GM12878 (cell line): ENCODE measurements at regions not wholly inside any gene's neighbourhood (a gene's known extent, or its start where the extent isn't known, plus 50 kb on each side); places are given as distances from the start of the nearest gene placed in this dataset.

Source experiments
- ATAC-seq: fragments of 200-7000 bp; cut with Tn5 transposase; 3 replicates; pipeline ENCODE4 v1.9.1; 2020; ENCODE audit warnings: mild to moderate bottlenecking, moderate library complexity
- BruUV-seq: library from RNA; stranded (reverse); fragments of 400-500 nt; replicated peaks from 2 replicates; lab custom pipeline; 2021; lab: Mats Ljungman, UMichigan
- CTCF ChIA-PET: fragments of 300-600 bp; sonication (Branson Sonifier 250); formaldehyde crosslinking; extraction: SDS; loops from one replicate; lab custom pipeline; 2021; ENCODE audit warnings: inconsistent platforms; lab: Yijun Ruan, JAX
- POLR2A ChIA-PET: fragments of 350-600 bp; formaldehyde crosslinking; extraction: SDS; loops from one replicate; lab custom pipeline; 2021; ENCODE audit warnings: inconsistent platforms; lab: Charles Lee
- RAD21 ChIA-PET: fragments of 300-600 bp; sonication (Branson Sonifier 250); formaldehyde crosslinking; loops from one replicate; lab custom pipeline; 2023; ENCODE audit warnings: antibody characterized with exemption; ENCODE audit not compliant: unreplicated experiment; lab: Charles Lee
- SMC1A ChIA-PET: fragments of 300-600 bp; sonication (Branson Sonifier 250); formaldehyde crosslinking; loops from one replicate; lab custom pipeline; 2023; ENCODE audit not compliant: unreplicated experiment, uncharacterized antibody; lab: Charles Lee
- DNase-seq: peaks from one replicate; pipeline ENCODE4 v3.0.0-alpha.2; 2011; ENCODE audit warnings: low read depth, low spot score
- FAIRE-seq: peaks from 3 replicates; lab custom pipeline; 2011; peaks lifted over from hg19 to GRCh38; lab: Jason Lieb, UNC
- H2AFZ ChIP-seq: 2 replicates; pipeline ENCODE4 v1.6.0; 2011; ENCODE audit warnings: low read depth, low read length, control low read depth; ENCODE audit not compliant: control insufficient read depth
- H3K27ac ChIP-seq: 2 replicates; pipeline ENCODE4 v1.5.1; 2011; ENCODE audit warnings: control low read depth; ENCODE audit not compliant: control insufficient read depth, insufficient read depth
- H3K27me3 ChIP-seq, 2 experiments: replicated peaks in 1 of 2; 2 replicates each; pipeline versions ENCODE4 v1.6.0 to v1.6.1; 2011; ENCODE audit warnings: low read length in 1 of 2; ENCODE audit not compliant: control insufficient read depth in 2 of 2, insufficient read depth in 2 of 2
- H3K36me3 ChIP-seq, 2 experiments: 2 replicates each; pipeline ENCODE4 v1.5.1; 2011; ENCODE audit warnings: low read length in 1 of 2; ENCODE audit not compliant: control insufficient read depth in 2 of 2, insufficient read depth in 2 of 2
- H3K4me1 ChIP-seq: 2 replicates; pipeline ENCODE4 v1.6.1; 2011; ENCODE audit warnings: mild to moderate bottlenecking, low read length, moderate library complexity, mixed read lengths; ENCODE audit not compliant: control insufficient read depth, insufficient read depth
- H3K4me2 ChIP-seq: 2 replicates; pipeline ENCODE4 v1.6.0; 2011; ENCODE audit warnings: control low read depth; ENCODE audit not compliant: control insufficient read depth, insufficient read depth
- H3K4me3 ChIP-seq: fragments of 200-600 bp; sonication (generic); 2 replicates; pipeline ENCODE4 v1.5.1; 2016
- H3K79me2 ChIP-seq: 2 replicates; pipeline ENCODE4 v1.6.0; 2011; ENCODE audit warnings: low read length; ENCODE audit not compliant: control insufficient read depth, insufficient read depth
- H3K9ac ChIP-seq: 2 replicates; pipeline ENCODE4 v1.8.0; 2011; ENCODE audit warnings: low read length, control low read depth, mixed read lengths; ENCODE audit not compliant: control insufficient read depth, insufficient read depth
- H3K9me3 ChIP-seq: replicated peaks from 3 replicates; pipeline ENCODE4 v1.5.1; 2011; ENCODE audit warnings: mild to moderate bottlenecking, low read length; ENCODE audit not compliant: control insufficient read depth, insufficient read depth
- H4K20me1 ChIP-seq: 2 replicates; pipeline ENCODE4 v1.6.0; 2011; ENCODE audit not compliant: control insufficient read depth, insufficient read depth
- EP300 ChIP-seq, 2 experiments: fragments of 150-350 bp in 1 of 2; IDR thresholded peaks; 2 replicates each; pipeline ENCODE4 v1.6.1; 2011 to 2012; ENCODE audit warnings: low read depth in 2 of 2, low read length in 2 of 2, borderline replicate concordance in 1 of 2, improper control_type of control experiment in 1 of 2, inconsistent platforms in 1 of 2; ENCODE audit not compliant: control insufficient read depth in 1 of 2
- MEF2B ChIP-seq: fragments of 450-650 bp; IDR thresholded peaks from 2 replicates; pipeline ENCODE4 v1.6.1; 2018; ENCODE audit warnings: mild to moderate bottlenecking, moderate library complexity; ENCODE audit not compliant: partially characterized antibody, poor library complexity, severe bottlenecking
- NBN ChIP-seq: fragments of 450-650 bp; IDR thresholded peaks from 2 replicates; pipeline ENCODE4 v1.6.1; 2016
- NFYB ChIP-seq: IDR thresholded peaks from 2 replicates; pipeline ENCODE4 v1.6.1; 2011; ENCODE audit warnings: low read depth, mild to moderate bottlenecking, low read length, improper control_type of control experiment, moderate library complexity; ENCODE audit not compliant: insufficient read depth
- NR2C1 ChIP-seq: fragments of 450-650 bp; IDR thresholded peaks from 2 replicates; pipeline ENCODE4 v1.6.1; 2017; ENCODE audit warnings: antibody characterized with exemption, mild to moderate bottlenecking, moderate library complexity
- PAX5 ChIP-seq: IDR thresholded peaks from 2 replicates; pipeline ENCODE4 v1.6.1; 2011; ENCODE audit warnings: low read depth, low read length, borderline replicate concordance
- PAX8 ChIP-seq: fragments of 450-650 bp; IDR thresholded peaks from 2 replicates; pipeline ENCODE4 v1.6.1; 2017; ENCODE audit warnings: mild to moderate bottlenecking, moderate library complexity
- POLR2A ChIP-seq: IDR thresholded peaks from 2 replicates; pipeline ENCODE4 v1.6.1; 2011; ENCODE audit warnings: low read depth, mild to moderate bottlenecking, low read length
- SRF ChIP-seq, 2 experiments: IDR thresholded peaks; 2 replicates each; pipeline ENCODE4 v1.6.1; 2011; ENCODE audit warnings: low read depth in 2 of 2, low read length in 2 of 2, mild to moderate bottlenecking in 1 of 2, moderate library complexity in 1 of 2
- YBX1 ChIP-seq: fragments of 450-650 bp; IDR thresholded peaks from 2 replicates; pipeline ENCODE4 v1.6.1; 2016; ENCODE audit warnings: antibody characterized with exemption
- ZNF207 ChIP-seq: fragments of 450-650 bp; IDR thresholded peaks from 2 replicates; pipeline ENCODE4 v1.6.1; 2014; ENCODE audit warnings: antibody characterized with exemption, mild to moderate bottlenecking, borderline replicate concordance
- ZZZ3 ChIP-seq: IDR thresholded peaks from 2 replicates; pipeline ENCODE4 v1.6.1; 2011; ENCODE audit warnings: low read depth; ENCODE audit not compliant: control insufficient read depth, insufficient read length
- WGBS: methylation state at CpG from one replicate; pipeline ENCODE4 v1.1.6; 2016; ENCODE audit warnings: low lambda C conversion rate; ENCODE audit not compliant: insufficient replicate concordance, insufficient coverage; ENCODE audit errors: missing lambda C conversion rate; 5-methylcytosine and 5-hydroxymethylcytosine counted together
- in situ Hi-C: fragments of 300-500 bp; cut with MboI; formaldehyde crosslinking; loops from 9 replicates; pipeline ENCODE4 v1.14.3; 2018; ENCODE audit warnings: mixed read lengths
- intact Hi-C: fragments of 100-400 bp; cut with micrococcal nuclease; formaldehyde crosslinking; loops from one replicate; pipeline ENCODE4 v1.14.2; 2022; ENCODE audit not compliant: unreplicated experiment
- TF ChIP-seq, protein P1 (sequence below), 3 experiments: IDR thresholded peaks in 2 of 3; conservative IDR thresholded peaks in 1 of 3; 2 replicates each; pipeline ENCODE4 v1.5.1; 2011; ENCODE audit warnings: low read depth in 3 of 3, low read length in 3 of 3, mild to moderate bottlenecking in 3 of 3, control low read depth in 2 of 3, moderate library complexity in 2 of 3, inconsistent platforms in 1 of 3, mixed read lengths in 1 of 3; ENCODE audit not compliant: control insufficient read depth in 2 of 3, insufficient read depth in 1 of 3; ENCODE audit errors: extremely low read depth in 1 of 3
- TF ChIP-seq, protein P2 (sequence below): IDR thresholded peaks from 2 replicates; pipeline ENCODE4 v1.6.1; 2011; ENCODE audit warnings: borderline replicate concordance, low read depth, mild to moderate bottlenecking, moderate library complexity, mixed read lengths, low read length; ENCODE audit not compliant: insufficient read depth; ENCODE audit errors: extremely low read length
- TF ChIP-seq, protein P3 (sequence below): fragments of 450-650 bp; IDR thresholded peaks from 2 replicates; pipeline ENCODE4 v1.6.1; 2016; ENCODE audit warnings: mild to moderate bottlenecking

GRCh38 chr6:112640891-112641290, 293.8 kb downstream of the RFPL4B start:
- ChIA-PET SMC1A (no interaction called here), RAD21 (no interaction called here), CTCF (no interaction called here)
- FAIRE-seq (no peak), ATAC-seq (no peak)
- no peak overlapping the region for H3K4me3 ChIP-seq
- no peaks in the 10 kb centered on the region for H3K36me3 ChIP-seq
- H3K4me2 ChIP-seq = no peak overlapping the region
- H3K4me1 ChIP-seq = no peaks in the 10 kb centered on the region
- intact Hi-C loops (no loop called here), in situ Hi-C loops (no loop called here)
- no peaks in the 10 kb centered on the region for H3K9me3 ChIP-seq
- 55% methylated on average over 2 of the region's 2 CpGs for WGBS
- no peaks in the 10 kb centered on the region for H3K27me3 ChIP-seq
- no peak overlapping the region for H2AFZ ChIP-seq
- H3K79me2 ChIP-seq = no peaks in the 10 kb centered on the region
- no peaks in the 10 kb centered on the region for H4K20me1 ChIP-seq
- TF ChIP-seq NR2C1 = no peak
- no peak for TF ChIP-seq SRF (IDR thresholded peaks at IDR 0.05; ENCODE audit: low read depth in 2 of 2, low read length in 2 of 2)
- TF ChIP-seq MEF2B = no peak
- TF ChIP-seq YBX1 = no peak
- no peak for TF ChIP-seq POLR2A
- no peak for TF ChIP-seq EP300 (IDR thresholded peaks at IDR 0.05; ENCODE audit: borderline replicate concordance in 1 of 2, control insufficient read depth in 1 of 2, low read depth in 2 of 2, low read length in 2 of 2)
- TF ChIP-seq, all 136 proteins: peak for 0
- H3K27ac ChIP-seq = no peak overlapping the region
- DNase-seq = no peak
- no TSS peak for BruUV-seq
- POLR2A ChIA-PET = no interaction called here
- H3K9ac ChIP-seq = no peak overlapping the region

DNA sequence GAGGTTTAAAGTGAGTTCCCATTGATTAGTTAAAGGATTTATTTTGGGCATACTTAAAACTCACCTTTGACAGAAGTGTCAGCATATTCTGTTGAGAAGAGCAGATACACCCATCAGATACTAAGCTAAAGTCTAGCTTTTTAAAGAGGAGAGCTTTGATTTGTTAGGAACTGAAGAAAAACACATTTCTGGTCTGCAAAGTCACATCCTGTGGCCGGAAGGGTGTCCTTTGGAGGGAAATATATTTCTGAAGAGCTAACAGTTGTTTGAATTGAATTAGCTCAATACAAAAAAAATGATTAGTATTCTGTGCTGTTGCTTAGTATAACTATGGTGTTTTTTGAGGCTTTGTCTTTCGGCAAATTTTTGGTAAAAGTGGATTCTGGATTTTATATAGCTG, 302.7 kb downstream of the RFPL4B start:
- H2AFZ ChIP-seq = no peak overlapping the region
- CTCF ChIA-PET = no interaction called here
- POLR2A ChIA-PET = no interaction called here
- TF ChIP-seq ZZZ3 = no peak
- no peak for TF ChIP-seq EP300 (IDR thresholded peaks at IDR 0.05; ENCODE audit: borderline replicate concordance in 1 of 2, control insufficient read depth in 1 of 2, low read depth in 2 of 2, low read length in 2 of 2)
- TF ChIP-seq PAX5 = no peak
- no peak for TF ChIP-seq PAX8
- no peak for TF ChIP-seq ZNF207
- TF ChIP-seq, protein P1, sequence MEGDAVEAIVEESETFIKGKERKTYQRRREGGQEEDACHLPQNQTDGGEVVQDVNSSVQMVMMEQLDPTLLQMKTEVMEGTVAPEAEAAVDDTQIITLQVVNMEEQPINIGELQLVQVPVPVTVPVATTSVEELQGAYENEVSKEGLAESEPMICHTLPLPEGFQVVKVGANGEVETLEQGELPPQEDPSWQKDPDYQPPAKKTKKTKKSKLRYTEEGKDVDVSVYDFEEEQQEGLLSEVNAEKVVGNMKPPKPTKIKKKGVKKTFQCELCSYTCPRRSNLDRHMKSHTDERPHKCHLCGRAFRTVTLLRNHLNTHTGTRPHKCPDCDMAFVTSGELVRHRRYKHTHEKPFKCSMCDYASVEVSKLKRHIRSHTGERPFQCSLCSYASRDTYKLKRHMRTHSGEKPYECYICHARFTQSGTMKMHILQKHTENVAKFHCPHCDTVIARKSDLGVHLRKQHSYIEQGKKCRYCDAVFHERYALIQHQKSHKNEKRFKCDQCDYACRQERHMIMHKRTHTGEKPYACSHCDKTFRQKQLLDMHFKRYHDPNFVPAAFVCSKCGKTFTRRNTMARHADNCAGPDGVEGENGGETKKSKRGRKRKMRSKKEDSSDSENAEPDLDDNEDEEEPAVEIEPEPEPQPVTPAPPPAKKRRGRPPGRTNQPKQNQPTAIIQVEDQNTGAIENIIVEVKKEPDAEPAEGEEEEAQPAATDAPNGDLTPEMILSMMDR (IDR thresholded peaks at IDR 0.05 in 2 of 3, conservative IDR thresholded peaks at IDR 0.05 in 1 of 3; ENCODE audit: control insufficient read depth in 2 of 3, extremely low read depth in 1 of 3, insufficient read depth in 1 of 3, low read depth in 3 of 3, low read length in 3 of 3) = no peak
- no peak for TF ChIP-seq NFYB
- TF ChIP-seq, protein P2, sequence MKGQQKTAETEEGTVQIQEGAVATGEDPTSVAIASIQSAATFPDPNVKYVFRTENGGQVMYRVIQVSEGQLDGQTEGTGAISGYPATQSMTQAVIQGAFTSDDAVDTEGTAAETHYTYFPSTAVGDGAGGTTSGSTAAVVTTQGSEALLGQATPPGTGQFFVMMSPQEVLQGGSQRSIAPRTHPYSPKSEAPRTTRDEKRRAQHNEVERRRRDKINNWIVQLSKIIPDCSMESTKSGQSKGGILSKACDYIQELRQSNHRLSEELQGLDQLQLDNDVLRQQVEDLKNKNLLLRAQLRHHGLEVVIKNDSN = no peak
- TF ChIP-seq, protein P3, sequence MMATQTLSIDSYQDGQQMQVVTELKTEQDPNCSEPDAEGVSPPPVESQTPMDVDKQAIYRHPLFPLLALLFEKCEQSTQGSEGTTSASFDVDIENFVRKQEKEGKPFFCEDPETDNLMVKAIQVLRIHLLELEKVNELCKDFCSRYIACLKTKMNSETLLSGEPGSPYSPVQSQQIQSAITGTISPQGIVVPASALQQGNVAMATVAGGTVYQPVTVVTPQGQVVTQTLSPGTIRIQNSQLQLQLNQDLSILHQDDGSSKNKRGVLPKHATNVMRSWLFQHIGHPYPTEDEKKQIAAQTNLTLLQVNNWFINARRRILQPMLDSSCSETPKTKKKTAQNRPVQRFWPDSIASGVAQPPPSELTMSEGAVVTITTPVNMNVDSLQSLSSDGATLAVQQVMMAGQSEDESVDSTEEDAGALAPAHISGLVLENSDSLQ = no peak
- TF ChIP-seq NBN = no peak

More for the DNA sequence above, 302.7 kb downstream of the RFPL4B start:
- no peak overlapping the region for H3K4me2 ChIP-seq
- H3K9ac ChIP-seq = no peak overlapping the region
- H3K9me3 ChIP-seq = no peaks in the 10 kb centered on the region
- no peaks in the 10 kb centered on the region for H3K36me3 ChIP-seq
- in situ Hi-C loops (no loop called here), intact Hi-C loops (no loop called here)
- SMC1A ChIA-PET = no interaction called here
- H3K27ac ChIP-seq = no peak overlapping the region
- H4K20me1 ChIP-seq = no peaks in the 10 kb centered on the region
- no peaks in the 10 kb centered on the region for H3K4me1 ChIP-seq
- 0% methylated on average over 2 of the region's 2 CpGs for WGBS
- RAD21 ChIA-PET = no interaction called here
- no peaks in the 10 kb centered on the region for H3K27me3 ChIP-seq
- no peaks in the 10 kb centered on the region for H3K79me2 ChIP-seq
- no peak for FAIRE-seq
- H3K4me3 ChIP-seq = no peak overlapping the region
- BruUV-seq = no TSS peak
- DNase-seq = no peak
- no peak for ATAC-seq
